Skeletal muscle tissue (tissue), 3 donors: ENCODE measurements at regions not wholly inside any gene's neighbourhood (a gene's known extent, or its start where the extent isn't known, plus 50 kb on each side); places are given as distances from the start of the nearest gene placed in this dataset.

Experiments
- H3K27ac ChIP-seq: one replicate; pipeline ENCODE4 v1.7.0; 2013; ENCODE audit warnings: mild to moderate bottlenecking, low read depth, low read length, inconsistent platforms
- H3K27me3 ChIP-seq, 3 donors: one replicate each; pipeline ENCODE4 v1.7.0; 2013; ENCODE audit warnings: low read length in 3 of 3; ENCODE audit not compliant: control insufficient read depth in 3 of 3, insufficient read depth in 3 of 3
- H3K36me3 ChIP-seq, 3 donors: one replicate each; pipeline ENCODE4 v1.7.0; 2013; ENCODE audit warnings: low read length in 3 of 3; ENCODE audit not compliant: control insufficient read depth in 3 of 3, insufficient read depth in 3 of 3
- H3K4me1 ChIP-seq, 3 donors: one replicate each; pipeline ENCODE4 v1.7.0; 2013; ENCODE audit warnings: low read length in 3 of 3, mild to moderate bottlenecking in 3 of 3; ENCODE audit not compliant: control insufficient read depth in 3 of 3, insufficient read depth in 3 of 3
- H3K4me3 ChIP-seq, 3 donors: one replicate each; pipeline ENCODE4 v1.7.0; 2013; ENCODE audit warnings: low read length in 3 of 3
- H3K9ac ChIP-seq, 3 donors: one replicate each; pipeline ENCODE4 v1.7.0; 2013; ENCODE audit warnings: low read length in 3 of 3, mild to moderate bottlenecking in 3 of 3, moderate library complexity in 2 of 3, low read depth in 1 of 3
- H3K9me3 ChIP-seq, 3 donors: one replicate each; pipeline ENCODE4 v1.7.0; 2013; ENCODE audit warnings: low read length in 3 of 3; ENCODE audit not compliant: control insufficient read depth in 3 of 3
- donor health status: Osteomylitis.

- Histone ChIP-seq H3K36me3 (no peaks in the 10 kb centered on the region), H3K9ac (no peak overlapping the region), H3K4me1 (no peaks in the 10 kb centered on the region), H3K9me3 (no peaks in the 10 kb centered on the region), H3K27me3 (no peaks in the 10 kb centered on the region), H3K27ac (no peak overlapping the region), H3K4me3 (no peak overlapping the region)
Observed at GRCh38 chr13:62194371-62194770, 778.7 kb upstream of the PCDH20 start.

- Histone ChIP-seq H3K9ac (no peak overlapping the region), H3K27ac (no peak overlapping the region), H3K9me3 (no peaks in the 10 kb centered on the region), H3K27me3 (no peaks in the 10 kb centered on the region), H3K4me3 (no peak overlapping the region), H3K4me1 (no peaks in the 10 kb centered on the region), H3K36me3 (no peaks in the 10 kb centered on the region)
Observed at GRCh38 chr13:62193919-62194318, 778.3 kb upstream of the PCDH20 start.

GRCh38 chr13:62185631-62186255, 770.1 kb upstream of the PCDH20 start:
- H3K27me3 ChIP-seq: no peaks in the 10 kb centered on the region

GRCh38 chr13:62176051-62176450, 760.4 kb upstream of the PCDH20 start:
- Histone ChIP-seq H3K9me3 (no peaks in the 10 kb centered on the region), H3K4me3 (no peak overlapping the region), H3K27me3 (no peaks in the 10 kb centered on the region), H3K36me3 (no peaks in the 10 kb centered on the region), H3K4me1 (no peaks in the 10 kb centered on the region), H3K9ac (no peak overlapping the region), H3K27ac (no peak overlapping the region)

More at GRCh38 chr13:62185631-62186255, 770.1 kb upstream of the PCDH20 start:
- H3K27ac ChIP-seq: no peak overlapping the region
- no peaks in the 10 kb centered on the region for H3K4me1 ChIP-seq
- no peak overlapping the region for H3K4me3 ChIP-seq
- no peak overlapping the region for H3K9ac ChIP-seq
- no peaks in the 10 kb centered on the region for H3K9me3 ChIP-seq
- H3K36me3 ChIP-seq: no peaks in the 10 kb centered on the region

GRCh38 chr13:62173958-62174357, 758.3 kb upstream of the PCDH20 start:
- Histone ChIP-seq H3K36me3 (no peaks in the 10 kb centered on the region), H3K9me3 (no peaks in the 10 kb centered on the region), H3K9ac (no peak overlapping the region), H3K27ac (no peak overlapping the region), H3K27me3 (no peaks in the 10 kb centered on the region), H3K4me1 (no peaks in the 10 kb centered on the region), H3K4me3 (no peak overlapping the region)

- Histone ChIP-seq H3K27ac (no peak overlapping the region), H3K9me3 (no peaks in the 10 kb centered on the region), H3K27me3 (no peaks in the 10 kb centered on the region), H3K4me1 (no peaks in the 10 kb centered on the region), H3K36me3 (no peaks in the 10 kb centered on the region), H3K9ac (no peak overlapping the region), H3K4me3 (no peak overlapping the region)
Observed at GRCh38 chr13:62171697-62172096, 756.0 kb upstream of the PCDH20 start.

GRCh38 chr13:62168891-62169290, 753.2 kb upstream of the PCDH20 start:
- H3K36me3 ChIP-seq: no peaks in the 10 kb centered on the region
- no peak overlapping the region for H3K9ac ChIP-seq
- H3K27ac ChIP-seq: no peak overlapping the region
- no peaks in the 10 kb centered on the region for H3K4me1 ChIP-seq
- H3K9me3 ChIP-seq: no peaks in the 10 kb centered on the region
- H3K27me3 ChIP-seq: no peaks in the 10 kb centered on the region
- no peak overlapping the region for H3K4me3 ChIP-seq

GRCh38 chr13:62167650-62168172, 752.1 kb upstream of the PCDH20 start:
- no peaks in the 10 kb centered on the region for H3K27me3 ChIP-seq
- no peaks in the 10 kb centered on the region for H3K36me3 ChIP-seq
- no peak overlapping the region for H3K9ac ChIP-seq
- H3K4me1 ChIP-seq: no peaks in the 10 kb centered on the region
- H3K9me3 ChIP-seq: no peaks in the 10 kb centered on the region
- H3K27ac ChIP-seq: no peak overlapping the region
- H3K4me3 ChIP-seq: no peak overlapping the region

GRCh38 chr13:62162860-62163259, 747.2 kb upstream of the PCDH20 start:
- no peak overlapping the region for H3K4me3 ChIP-seq
- no peak overlapping the region for H3K9ac ChIP-seq
- no peaks in the 10 kb centered on the region for H3K4me1 ChIP-seq
- no peaks in the 10 kb centered on the region for H3K36me3 ChIP-seq
- H3K27me3 ChIP-seq: no peaks in the 10 kb centered on the region
- no peaks in the 10 kb centered on the region for H3K9me3 ChIP-seq
- no peak overlapping the region for H3K27ac ChIP-seq

- no peaks in the 10 kb centered on the region for H3K36me3 ChIP-seq
- H3K9ac ChIP-seq: no peak overlapping the region
Observed at GRCh38 chr13:62158520-62158919, 742.9 kb upstream of the PCDH20 start.

More at GRCh38 chr13:62158520-62158919, 742.9 kb upstream of the PCDH20 start:
- H3K9me3 ChIP-seq: no peaks in the 10 kb centered on the region
- H3K27ac ChIP-seq: no peak overlapping the region
- no peaks in the 10 kb centered on the region for H3K27me3 ChIP-seq
- H3K4me1 ChIP-seq: no peaks in the 10 kb centered on the region
- no peak overlapping the region for H3K4me3 ChIP-seq
